K562 (cell line): ENCODE measurements at regions not wholly inside any gene's neighbourhood (a gene's known extent, or its start where the extent isn't known, plus 50 kb on each side); places are given as distances from the start of the nearest gene placed in this dataset.

Experiments used
- ATAC-seq: fragments of 200-7000 bp; cut with Tn5 transposase; 3 replicates; pipeline ENCODE4 v1.9.1; 2020; ENCODE audit warnings: moderate library complexity
- BruUV-seq: library from RNA; stranded (reverse); fragments of 400-500 nt; replicated peaks from 2 replicates; lab custom pipeline; 2021; lab: Mats Ljungman, UMichigan
- CTCF ChIA-PET: fragments of 300-600 bp; formaldehyde crosslinking; extraction: SDS; loops from one replicate; lab custom pipeline; 2021; ENCODE audit warnings: low intra/inter-chr PET ratio; lab: Yijun Ruan, JAX
- POLR2A ChIA-PET: fragments of 300-600, 350-650 bp; sonication (Branson Sonifier 250); formaldehyde crosslinking; extraction: SDS; loops from one replicate; lab custom pipeline; 2021; ENCODE audit warnings: antibody characterized with exemption, inconsistent platforms; lab: Yijun Ruan, JAX
- DNase-seq, 4 experiments: peaks; one replicate each; pipeline versions ENCODE4 v3.0.0 to v3.0.0-alpha.2; 2011 to 2018; ENCODE audit warnings: low spot score in 3 of 4, mixed read lengths in 3 of 4; ENCODE audit errors: extremely low read depth in 1 of 4
- FAIRE-seq: peaks from 2 replicates; lab custom pipeline; 2011; peaks lifted over from hg19 to GRCh38; lab: Jason Lieb, UNC
- H2AFZ ChIP-seq: 2 replicates; pipeline ENCODE4 v1.6.0; 2011; ENCODE audit warnings: low read depth, low read length, control low read depth, inconsistent platforms
- H3K27ac ChIP-seq: fragments of 200-600 bp; 3 replicates; pipeline ENCODE4 v1.8.0; 2011; ENCODE audit warnings: low read depth, mild to moderate bottlenecking, control low read depth, inconsistent platforms, low read length, moderate library complexity, mixed read lengths; ENCODE audit errors: extremely low read depth
- H3K27me3 ChIP-seq, 2 experiments: fragments of 300-600 bp in 1 of 2; 2 replicates in 1 of 2; 3 replicates in 1 of 2; pipeline versions ENCODE4 v1.6.0 to v1.8.0; 2011; ENCODE audit warnings: inconsistent platforms in 2 of 2, low read length in 2 of 2, mild to moderate bottlenecking in 1 of 2, mixed read lengths in 1 of 2, moderate library complexity in 1 of 2; ENCODE audit not compliant: control insufficient read depth in 2 of 2, insufficient read depth in 2 of 2
- H3K36me3 ChIP-seq: fragments of 300-600 bp; 3 replicates; pipeline ENCODE4 v1.8.0; 2011; ENCODE audit warnings: mild to moderate bottlenecking, low read length, inconsistent platforms; ENCODE audit not compliant: control insufficient read depth, insufficient read depth
- H3K4me1 ChIP-seq, 2 experiments: fragments of 200-600 bp in 1 of 2; replicated peaks in 1 of 2; 2 replicates in 1 of 2; 3 replicates in 1 of 2; pipeline versions ENCODE4 v1.5.1 to v1.8.0; 2011; ENCODE audit warnings: inconsistent platforms in 2 of 2, low read length in 2 of 2, mild to moderate bottlenecking in 1 of 2, mixed read lengths in 1 of 2, moderate library complexity in 1 of 2; ENCODE audit not compliant: control insufficient read depth in 2 of 2, insufficient read depth in 2 of 2
- H3K4me2 ChIP-seq: 2 replicates; pipeline ENCODE4 v1.6.1; 2011; ENCODE audit warnings: low read length, control low read depth, inconsistent platforms, mixed read lengths; ENCODE audit not compliant: insufficient read depth
- H3K4me3 ChIP-seq: fragments of 200-600 bp; sonication (generic), shearing (Covaris generic); 2 replicates; pipeline ENCODE4 v1.5.1; 2016; ENCODE audit warnings: control low read depth, inconsistent platforms
- H3K79me2 ChIP-seq: fragments of 200-600 bp; 3 replicates; pipeline ENCODE4 v1.8.0; 2011; ENCODE audit warnings: low read length, inconsistent platforms; ENCODE audit not compliant: control insufficient read depth, insufficient read depth
- H3K9ac ChIP-seq, 2 experiments: 2 replicates each; pipeline versions ENCODE4 v1.6.0 to v1.6.1; 2011; ENCODE audit warnings: low read depth in 2 of 2, low read length in 2 of 2, control low read depth in 1 of 2, inconsistent platforms in 1 of 2, mild to moderate bottlenecking in 1 of 2, mixed read lengths in 1 of 2; ENCODE audit not compliant: insufficient read depth in 1 of 2
- H3K9me1 ChIP-seq: one replicate; pipeline ENCODE4 v1.6.0; 2011; ENCODE audit warnings: inconsistent platforms, mild to moderate bottlenecking, low read length, moderate library complexity; ENCODE audit not compliant: control insufficient read depth, insufficient read depth
- H3K9me3 ChIP-seq: replicated peaks from 2 replicates; pipeline ENCODE4 v1.5.1; 2011; ENCODE audit warnings: low read depth, low read length, inconsistent platforms; ENCODE audit not compliant: control insufficient read depth, insufficient read depth
- H4K20me1 ChIP-seq: replicated peaks from 2 replicates; pipeline ENCODE4 v1.6.1; 2011; ENCODE audit warnings: low read length, inconsistent platforms, mixed read lengths; ENCODE audit not compliant: control insufficient read depth, insufficient read depth
- FOXP1 ChIP-seq: sonication (generic); formaldehyde crosslinking; IDR thresholded peaks from 2 replicates; pipeline ENCODE4 v1.8.0; 2022; ENCODE audit warnings: mild to moderate bottlenecking, missing genetic modification reagents
- RAD21 ChIP-seq, 2 experiments: fragments of 250-450 bp in 1 of 2; fragments of 450-650 bp in 1 of 2; sonication (Bioruptor Pico) in 1 of 2; formaldehyde crosslinking in 1 of 2; IDR thresholded peaks in 1 of 2; conservative IDR thresholded peaks in 1 of 2; 2 replicates each; pipeline versions ENCODE4 v1.4.0 to v1.8.0; 2020 to 2022; ENCODE audit warnings: mild to moderate bottlenecking in 2 of 2, moderate library complexity in 1 of 2
- YY1 ChIP-seq, 3 experiments: IDR thresholded peaks; 2 replicates each; pipeline ENCODE4 v1.6.1; 2011; ENCODE audit warnings: low read length in 2 of 3, mild to moderate bottlenecking in 2 of 3, moderate library complexity in 2 of 3, borderline replicate concordance in 1 of 3, control low read depth in 1 of 3, low read depth in 1 of 3; ENCODE audit not compliant: insufficient read depth in 3 of 3, insufficient replicate concordance in 2 of 3, control insufficient read depth in 1 of 3, insufficient read length in 1 of 3; ENCODE audit errors: extremely low read depth in 1 of 3
- ZNF586 ChIP-seq: fragments of 450-650 bp; formaldehyde crosslinking; conservative IDR thresholded peaks from 2 replicates; pipeline ENCODE4 v1.4.0; 2020; ENCODE audit warnings: mild to moderate bottlenecking, moderate library complexity
- WGBS: fragments of 100-300 bp; shearing (Covaris generic); methylation state at CpG from one replicate; pipeline ENCODE4 v1.1.6; 2016; ENCODE audit warnings: low coverage, mixed read lengths; ENCODE audit not compliant: insufficient coverage; ENCODE audit errors: missing lambda C conversion rate; 5-methylcytosine and 5-hydroxymethylcytosine counted together
- in situ Hi-C: fragments of 300-500 bp; cut with MboI; formaldehyde crosslinking; loops from 4 replicates; pipeline ENCODE4 v1.15.0; 2018; ENCODE audit warnings: inconsistent platforms, mixed read lengths
- intact Hi-C: fragments of 100-400 bp; cut with micrococcal nuclease; formaldehyde crosslinking; loops from 2 replicates; pipeline ENCODE4 v1.14.2; 2022
- TF ChIP-seq, protein P1 (sequence below): sonication (generic); formaldehyde crosslinking; IDR thresholded peaks from 2 replicates; pipeline ENCODE4 v1.8.0; 2023; ENCODE audit warnings: missing genetic modification reagents, mild to moderate bottlenecking, borderline replicate concordance

DNA sequence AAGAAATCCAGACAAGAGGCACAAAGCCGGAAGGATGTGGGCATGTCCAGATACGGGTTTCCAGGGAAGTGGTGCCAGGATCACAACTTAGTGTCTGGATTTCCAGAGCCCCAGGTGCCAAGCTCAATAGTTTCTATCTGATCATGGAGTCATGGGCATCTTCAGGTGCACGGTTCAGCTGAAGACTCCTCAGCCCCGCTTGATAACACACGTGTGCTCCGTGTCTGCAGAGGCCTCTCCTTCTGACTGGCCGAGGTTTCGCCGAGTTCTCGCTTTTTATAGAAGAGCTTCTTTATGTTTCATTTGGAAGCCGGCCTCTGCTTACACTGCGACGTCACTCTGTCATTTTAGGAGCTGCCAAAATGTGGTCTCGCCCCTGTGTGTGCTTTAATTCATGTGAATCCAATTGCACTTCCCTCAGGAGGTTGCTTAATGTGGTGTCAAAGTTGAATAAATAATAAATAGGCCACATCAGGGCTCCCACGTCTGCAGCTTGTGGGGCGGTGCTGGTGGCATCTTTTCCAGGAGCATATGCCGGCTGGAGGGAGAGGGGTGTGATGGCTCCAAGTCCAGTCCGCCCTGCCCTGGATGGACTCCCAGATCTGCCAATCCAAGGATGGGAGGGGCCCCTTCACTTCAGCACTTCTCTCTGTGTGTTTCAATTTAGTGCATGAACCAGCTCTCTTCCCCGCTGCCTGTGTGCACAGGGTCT, 1410.8 kb downstream of the TBC1D22A start:
- Histone ChIP-seq H3K79me2 (no peaks in the 10 kb centered on the region), H3K27me3 (no peaks in the 10 kb centered on the region), H3K9ac (no peak overlapping the region), H3K4me1 (no peaks in the 10 kb centered on the region), H3K9me1 (no peaks in the 10 kb centered on the region), H3K36me3 (no peaks in the 10 kb centered on the region), H3K27ac (no peak overlapping the region), H3K4me2 (no peak overlapping the region), H2AFZ (no peak overlapping the region), H3K4me3 (no peak overlapping the region), H3K9me3 (no peaks in the 10 kb centered on the region), H4K20me1 (no peaks in the 10 kb centered on the region)
- BruUV-seq, result no TSS peak
- in situ Hi-C loops (no loop called here), intact Hi-C loops (no loop called here)
- no peak for DNase-seq
- ATAC-seq, result no peak
- no peak for FAIRE-seq
- WGBS, result 0% methylated on average over 19 of the region's 19 CpGs
- ChIA-PET POLR2A (no interaction called here), CTCF (no interaction called here)
- TF ChIP-seq, protein P1, sequence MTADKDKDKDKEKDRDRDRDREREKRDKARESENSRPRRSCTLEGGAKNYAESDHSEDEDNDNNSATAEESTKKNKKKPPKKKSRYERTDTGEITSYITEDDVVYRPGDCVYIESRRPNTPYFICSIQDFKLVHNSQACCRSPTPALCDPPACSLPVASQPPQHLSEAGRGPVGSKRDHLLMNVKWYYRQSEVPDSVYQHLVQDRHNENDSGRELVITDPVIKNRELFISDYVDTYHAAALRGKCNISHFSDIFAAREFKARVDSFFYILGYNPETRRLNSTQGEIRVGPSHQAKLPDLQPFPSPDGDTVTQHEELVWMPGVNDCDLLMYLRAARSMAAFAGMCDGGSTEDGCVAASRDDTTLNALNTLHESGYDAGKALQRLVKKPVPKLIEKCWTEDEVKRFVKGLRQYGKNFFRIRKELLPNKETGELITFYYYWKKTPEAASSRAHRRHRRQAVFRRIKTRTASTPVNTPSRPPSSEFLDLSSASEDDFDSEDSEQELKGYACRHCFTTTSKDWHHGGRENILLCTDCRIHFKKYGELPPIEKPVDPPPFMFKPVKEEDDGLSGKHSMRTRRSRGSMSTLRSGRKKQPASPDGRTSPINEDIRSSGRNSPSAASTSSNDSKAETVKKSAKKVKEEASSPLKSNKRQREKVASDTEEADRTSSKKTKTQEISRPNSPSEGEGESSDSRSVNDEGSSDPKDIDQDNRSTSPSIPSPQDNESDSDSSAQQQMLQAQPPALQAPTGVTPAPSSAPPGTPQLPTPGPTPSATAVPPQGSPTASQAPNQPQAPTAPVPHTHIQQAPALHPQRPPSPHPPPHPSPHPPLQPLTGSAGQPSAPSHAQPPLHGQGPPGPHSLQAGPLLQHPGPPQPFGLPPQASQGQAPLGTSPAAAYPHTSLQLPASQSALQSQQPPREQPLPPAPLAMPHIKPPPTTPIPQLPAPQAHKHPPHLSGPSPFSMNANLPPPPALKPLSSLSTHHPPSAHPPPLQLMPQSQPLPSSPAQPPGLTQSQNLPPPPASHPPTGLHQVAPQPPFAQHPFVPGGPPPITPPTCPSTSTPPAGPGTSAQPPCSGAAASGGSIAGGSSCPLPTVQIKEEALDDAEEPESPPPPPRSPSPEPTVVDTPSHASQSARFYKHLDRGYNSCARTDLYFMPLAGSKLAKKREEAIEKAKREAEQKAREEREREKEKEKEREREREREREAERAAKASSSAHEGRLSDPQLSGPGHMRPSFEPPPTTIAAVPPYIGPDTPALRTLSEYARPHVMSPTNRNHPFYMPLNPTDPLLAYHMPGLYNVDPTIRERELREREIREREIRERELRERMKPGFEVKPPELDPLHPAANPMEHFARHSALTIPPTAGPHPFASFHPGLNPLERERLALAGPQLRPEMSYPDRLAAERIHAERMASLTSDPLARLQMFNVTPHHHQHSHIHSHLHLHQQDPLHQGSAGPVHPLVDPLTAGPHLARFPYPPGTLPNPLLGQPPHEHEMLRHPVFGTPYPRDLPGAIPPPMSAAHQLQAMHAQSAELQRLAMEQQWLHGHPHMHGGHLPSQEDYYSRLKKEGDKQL (CRISPR knock-in tag), result no peak
- TF ChIP-seq ZNF586 (no peak), YY1 (IDR thresholded peaks at IDR 0.05; ENCODE audit: borderline replicate concordance in 1 of 3, control insufficient read depth in 1 of 3, extremely low read depth in 1 of 3, insufficient read depth in 3 of 3, insufficient read length in 1 of 3, insufficient replicate concordance in 2 of 3, low read depth in 1 of 3, low read length in 2 of 3) (no peak), FOXP1 (no peak), RAD21 (CRISPR knock-in tag; conservative IDR thresholded peaks at IDR 0.05 in 1 of 2, IDR thresholded peaks at IDR 0.05 in 1 of 2) (no peak)
